HuH-7 (cell line): ENCODE measurements at regions not wholly inside any gene's neighbourhood (a gene's known extent, or its start where the extent isn't known, plus 50 kb on each side); places are given as distances from the start of the nearest gene placed in this dataset.

Experiments
- DNase-seq: peaks from one replicate; pipeline ENCODE4 v3.0.0; 2011; ENCODE audit warnings: low spot score

GRCh38 chr6:54718541-54719023 lies 128.0 kb upstream of the FAM83B start:
- DNase-seq = no peak

GRCh38 chr6:54719131-54719530 lies 127.4 kb upstream of the FAM83B start:
- DNase-seq = no peak

- no peak for DNase-seq
Observed at GRCh38 chr6:54719633-54720032, 126.9 kb upstream of the FAM83B start.

GRCh38 chr6:54722328-54722727 lies 124.2 kb upstream of the FAM83B start:
- no peak for DNase-seq

GRCh38 chr6:54729716-54730115 lies 116.9 kb upstream of the FAM83B start:
- DNase-seq = no peak

- DNase-seq = no peak
Observed at GRCh38 chr6:54730767-54731630, 115.6 kb upstream of the FAM83B start.

GRCh38 chr6:54737247-54737646 lies 109.3 kb upstream of the FAM83B start:
- DNase-seq = peak; percentile 10

GRCh38 chr6:54747955-54748354 lies 98.6 kb upstream of the FAM83B start:
- DNase-seq = no peak

- no peak for DNase-seq
Observed at GRCh38 chr6:54754406-54754805, 92.2 kb upstream of the FAM83B start.

GRCh38 chr6:54758340-54758739 lies 88.2 kb upstream of the FAM83B start:
- DNase-seq = no peak

GRCh38 chr6:54768494-54768893 lies 78.1 kb upstream of the FAM83B start:
- DNase-seq = no peak

- DNase-seq = no peak
Observed at GRCh38 chr6:54770328-54770727, 76.2 kb upstream of the FAM83B start.

GRCh38 chr6:54771968-54772367 lies 74.6 kb upstream of the FAM83B start:
- no peak for DNase-seq

- no peak for DNase-seq
Observed at GRCh38 chr6:54772610-54773009, 74.0 kb upstream of the FAM83B start.

GRCh38 chr6:54775576-54775975 lies 71.0 kb upstream of the FAM83B start:
- DNase-seq = no peak

GRCh38 chr6:54776891-54777290 lies 69.7 kb upstream of the FAM83B start:
- DNase-seq = no peak

GRCh38 chr6:54778731-54779130 lies 67.8 kb upstream of the FAM83B start:
- no peak for DNase-seq

GRCh38 chr6:54784011-54784410 lies 62.6 kb upstream of the FAM83B start:
- DNase-seq = no peak

- no peak for DNase-seq
Observed at GRCh38 chr6:54786154-54786553, 60.4 kb upstream of the FAM83B start.

GRCh38 chr6:54787825-54788224 lies 58.7 kb upstream of the FAM83B start:
- no peak for DNase-seq
